Mucosa of descending colon (tissue), 3 donors: ENCODE measurements at regions not wholly inside any gene's neighbourhood (a gene's known extent, or its start where the extent isn't known, plus 50 kb on each side); places are given as distances from the start of the nearest gene placed in this dataset. TPM values are rescaled to one million over a fixed set of nuclear protein-coding genes. Genes with fewer than 3 reads are reported as not detected.
"Not testable (repeated sequence)": the region's sequence is repeated elsewhere in the genome, so short reads cannot be mapped to it uniquely, and the experiment has no call there.

ENCODE experiments used
- ATAC-seq: fragments of 200-7000 bp; cut with Tn5 transposase; one replicate; pipeline ENCODE4 v1.9.1; 2020; ENCODE audit warnings: mild to moderate bottlenecking, moderate library complexity
- DNase-seq, 3 donors: peaks; one replicate each; pipeline ENCODE4 v3.0.0-alpha.2; 2020
- H3K36me3 ChIP-seq: fragments of 200-600 bp; one replicate; pipeline ENCODE4 v1.8.0; 2021; ENCODE audit warnings: low read depth, mild to moderate bottlenecking
- H3K4me1 ChIP-seq: fragments of 200-600 bp; one replicate; pipeline ENCODE4 v1.8.0; 2021; ENCODE audit warnings: low read depth, mild to moderate bottlenecking
- H3K4me3 ChIP-seq: fragments of 200-600 bp; one replicate; pipeline ENCODE4 v1.8.0; 2021; ENCODE audit warnings: mild to moderate bottlenecking
- H3K9me3 ChIP-seq: fragments of 200-600 bp; one replicate; pipeline ENCODE4 v1.8.0; 2021; ENCODE audit warnings: mild to moderate bottlenecking
- intact Hi-C, 2 donors: fragments of 100-400 bp; cut with DNase I in 1 of 2; cut with micrococcal nuclease in 1 of 2; formaldehyde crosslinking; loops; one replicate each; pipeline versions ENCODE4 v1.11.0 to v1.11.1; 2022; cut with DNase I, micrococcal nuclease
- microRNA-seq: library from miRNA; unstranded; fragments of <30 nt; microRNA quantifications from one replicate; pipeline ENCODE4, GENCODE V29; 2019
- donor health status: DM: no; HTN: no; CAD: no; lungs with moderate emphysema.
- donor health status: DM: no; HTN: no; CAD: no.
- donor health status: DM: no; HTN: yes; CAD: no.

- H3K4me1 ChIP-seq, DNase-seq, H3K9me3 ChIP-seq, intact Hi-C loops, H3K4me3 ChIP-seq, H3K36me3 ChIP-seq, ATAC-seq: not testable (repeated sequence)
These were observed 55.6 kb upstream of the SPN start for GRCh38 chr16:29607428-29607823.

GRCh38 chr16:29612381-29613306 lies 50.4 kb upstream of the SPN start:
- intact Hi-C loops, H3K4me1 ChIP-seq, H3K9me3 ChIP-seq, H3K36me3 ChIP-seq: not testable (repeated sequence)
- DNase-seq (peak in 1 of 3 donors; percentile 71), ATAC-seq (peak; percentile 57)
- H3K4me3 ChIP-seq, result peak overlapping the region; percentile 44

Small RNA genes lying in the stretch of these regions (microRNA-seq; reads per million reads assigned to microRNA genes)
- gene MIR3680-2, result not detected
